ENCODE measurements at regions not wholly inside any gene's neighbourhood (a gene's known extent, or its start where the extent isn't known, plus 50 kb on each side); places are given as distances from the start of the nearest gene placed in this dataset.

- DNase-seq (ENCODE audit: low read depth): no peak
- no peak for TF ChIP-seq CTCF (IDR thresholded peaks at IDR 0.05; ENCODE audit: low read depth, low read length, missing control alignments)
- in situ Hi-C loops (cut with HindIII; ENCODE audit: low sequenced_read_pairs): no loop called here
- no peak overlapping the region for H3K4me3 ChIP-seq (ENCODE audit: low read depth, low read length)
Observed at GRCh38 chr13:65836066-65836465, 1394.1 kb downstream of the PCDH9 start.

GRCh38 chr13:65834897-65835296 is 1395.2 kb downstream of the PCDH9 start:
- in situ Hi-C loops (cut with HindIII; ENCODE audit: low sequenced_read_pairs): no loop called here

GRCh38 chr13:65830411-65831205 is 1399.5 kb downstream of the PCDH9 start:
- in situ Hi-C loops (cut with HindIII; ENCODE audit: low sequenced_read_pairs): no loop called here
- TF ChIP-seq CTCF (IDR thresholded peaks at IDR 0.05; ENCODE audit: low read depth, low read length, missing control alignments): no peak
- DNase-seq (ENCODE audit: low read depth): no peak
- H3K4me3 ChIP-seq (ENCODE audit: low read depth, low read length): no peak overlapping the region

More at GRCh38 chr13:65834897-65835296, 1395.2 kb downstream of the PCDH9 start:
- no peak overlapping the region for H3K4me3 ChIP-seq (ENCODE audit: low read depth, low read length)
- no peak for DNase-seq (ENCODE audit: low read depth)
- no peak for TF ChIP-seq CTCF (IDR thresholded peaks at IDR 0.05; ENCODE audit: low read depth, low read length, missing control alignments)

GRCh38 chr13:65829241-65830008 is 1400.7 kb downstream of the PCDH9 start:
- no peak for TF ChIP-seq CTCF (IDR thresholded peaks at IDR 0.05; ENCODE audit: low read depth, low read length, missing control alignments)
- no peak for DNase-seq (ENCODE audit: low read depth)
- no peak overlapping the region for H3K4me3 ChIP-seq (ENCODE audit: low read depth, low read length)
- in situ Hi-C loops (cut with HindIII; ENCODE audit: low sequenced_read_pairs): no loop called here

- H3K4me3 ChIP-seq (ENCODE audit: low read depth, low read length): no peak overlapping the region
- no peak for DNase-seq (ENCODE audit: low read depth)
- TF ChIP-seq CTCF (IDR thresholded peaks at IDR 0.05; ENCODE audit: low read depth, low read length, missing control alignments): no peak
- in situ Hi-C loops (cut with HindIII; ENCODE audit: low sequenced_read_pairs): no loop called here
Observed at GRCh38 chr13:65826657-65827056, 1403.5 kb downstream of the PCDH9 start.

GRCh38 chr13:65825039-65825438 is 1405.1 kb downstream of the PCDH9 start:
- H3K4me3 ChIP-seq (ENCODE audit: low read depth, low read length): no peak overlapping the region
- in situ Hi-C loops (cut with HindIII; ENCODE audit: low sequenced_read_pairs): no loop called here
- no peak for DNase-seq (ENCODE audit: low read depth)
- TF ChIP-seq CTCF (IDR thresholded peaks at IDR 0.05; ENCODE audit: low read depth, low read length, missing control alignments): no peak
